SU-DHL-6 (cell line): ENCODE measurements at regions not wholly inside any gene's neighbourhood (a gene's known extent, or its start where the extent isn't known, plus 50 kb on each side); places are given as distances from the start of the nearest gene placed in this dataset.

Experiments used
- H2AFZ ChIP-seq: fragments of 200-600 bp; sonication (generic); 2 replicates; pipeline ENCODE4 v1.6.1; 2014; ENCODE audit warnings: low read depth, mild to moderate bottlenecking, moderate library complexity, mixed read lengths, antibody characterized with exemption, low read length; ENCODE audit not compliant: severe bottlenecking
- H3F3A ChIP-seq: fragments of 200-600 bp; shearing (Covaris generic); 2 replicates; pipeline ENCODE4 v1.6.0; 2016; ENCODE audit warnings: antibody characterized with exemption, mild to moderate bottlenecking; ENCODE audit not compliant: insufficient read depth
- H3K27ac ChIP-seq: fragments of 200-600 bp; sonication (generic); 2 replicates; pipeline ENCODE4 v1.5.1; 2016; ENCODE audit warnings: low read depth, mild to moderate bottlenecking, low read length, moderate library complexity, mixed read lengths
- H3K27me3 ChIP-seq: fragments of 200-600 bp; sonication (generic), shearing (Covaris generic); 2 replicates; pipeline ENCODE4 v1.6.0; 2014; ENCODE audit warnings: mild to moderate bottlenecking, low read length
- H3K36me3 ChIP-seq: fragments of 200-600 bp; sonication (generic); 2 replicates; pipeline ENCODE4 v1.6.1; 2014; ENCODE audit warnings: mild to moderate bottlenecking, low read length, mixed read lengths
- H3K4me2 ChIP-seq: fragments of 300-600, 200-600 bp; shearing (Covaris generic), sonication (generic); 2 replicates; pipeline ENCODE4 v1.6.0; 2014; ENCODE audit warnings: low read length, low read depth, mild to moderate bottlenecking; ENCODE audit not compliant: poor library complexity, severe bottlenecking
- H3K4me3 ChIP-seq: fragments of 200-600 bp; sonication (generic); 2 replicates; pipeline ENCODE4 v1.5.1; 2014; ENCODE audit warnings: antibody characterized with exemption, low read length, mild to moderate bottlenecking, mixed read lengths; ENCODE audit not compliant: insufficient read depth, poor library complexity, severe bottlenecking
- H3K79me2 ChIP-seq: fragments of 200-600 bp; sonication (generic); 2 replicates; pipeline ENCODE4 v1.6.1; 2014; ENCODE audit warnings: mild to moderate bottlenecking, low read length, moderate library complexity; ENCODE audit not compliant: insufficient read depth
- H3K9ac ChIP-seq: fragments of 200-600 bp; sonication (generic); 2 replicates; pipeline ENCODE4 v1.7.0; 2014; ENCODE audit warnings: mild to moderate bottlenecking, low read length
- H3K9me2 ChIP-seq: fragments of 200-600 bp; sonication (generic); replicated peaks from 2 replicates; pipeline ENCODE4 v1.6.1; 2014; ENCODE audit warnings: low read length; ENCODE audit not compliant: insufficient read depth
- H3K9me3 ChIP-seq: fragments of 200-600 bp; sonication (generic); 2 replicates; pipeline ENCODE4 v1.6.1; 2014; ENCODE audit warnings: low read length, mixed read lengths; ENCODE audit not compliant: insufficient read depth
- H4K20me1 ChIP-seq: fragments of 200-600 bp; sonication (generic); 2 replicates; pipeline ENCODE4 v1.6.1; 2014; ENCODE audit warnings: low read depth, mild to moderate bottlenecking, antibody characterized with exemption, low read length, moderate library complexity, mixed read lengths
- EZH2phosphoT487 ChIP-seq: fragments of 200-600 bp; sonication (generic), shearing (Covaris generic); conservative IDR thresholded peaks from 2 replicates; pipeline ENCODE4 v1.6.1; 2018; ENCODE audit warnings: mild to moderate bottlenecking, antibody characterized with exemption, low read length, moderate library complexity, mixed read lengths
- TF ChIP-seq, protein P1 (sequence below): fragments of 200-600 bp; sonication (generic); IDR thresholded peaks from one replicate; pipeline ENCODE4 v1.5.1; 2017; ENCODE audit warnings: antibody characterized with exemption, mild to moderate bottlenecking, low read length, moderate library complexity; ENCODE audit not compliant: insufficient read depth, poor library complexity, severe bottlenecking

DNA sequence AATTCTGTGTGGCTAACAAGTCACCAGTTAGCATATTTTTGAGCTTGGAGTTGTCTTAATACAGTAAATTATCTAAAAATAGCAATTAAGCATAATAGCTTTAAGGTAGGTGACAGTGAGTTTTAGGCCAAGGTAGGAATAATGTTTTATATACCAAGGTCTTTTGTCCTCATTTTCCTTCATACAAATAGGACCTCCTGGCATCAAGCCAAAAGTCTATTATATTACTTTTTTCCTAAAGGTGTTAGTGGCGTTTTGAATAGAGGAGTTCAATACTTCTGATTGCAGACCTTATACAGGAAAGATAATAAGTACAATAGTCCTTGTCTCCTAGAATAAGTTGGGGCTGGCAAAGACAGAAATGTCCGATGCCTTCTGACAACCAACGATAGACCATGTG, 2277.7 kb downstream of the TP53TG3F start:
- Histone ChIP-seq H3K27ac (no peak overlapping the region), H3K4me2 (no peak overlapping the region), H3K4me3 (no peak overlapping the region), H3F3A (no peaks in the 10 kb centered on the region), H3K79me2 (no peaks in the 10 kb centered on the region), H3K36me3 (no peaks in the 10 kb centered on the region), H3K27me3 (no peaks in the 10 kb centered on the region), H3K9ac (no peak overlapping the region), H2AFZ (no peak overlapping the region), H4K20me1 (no peaks in the 10 kb centered on the region), H3K9me2 (no peaks in the 10 kb centered on the region), H3K9me3 (no peaks in the 10 kb centered on the region)
- TF ChIP-seq, protein P1, sequence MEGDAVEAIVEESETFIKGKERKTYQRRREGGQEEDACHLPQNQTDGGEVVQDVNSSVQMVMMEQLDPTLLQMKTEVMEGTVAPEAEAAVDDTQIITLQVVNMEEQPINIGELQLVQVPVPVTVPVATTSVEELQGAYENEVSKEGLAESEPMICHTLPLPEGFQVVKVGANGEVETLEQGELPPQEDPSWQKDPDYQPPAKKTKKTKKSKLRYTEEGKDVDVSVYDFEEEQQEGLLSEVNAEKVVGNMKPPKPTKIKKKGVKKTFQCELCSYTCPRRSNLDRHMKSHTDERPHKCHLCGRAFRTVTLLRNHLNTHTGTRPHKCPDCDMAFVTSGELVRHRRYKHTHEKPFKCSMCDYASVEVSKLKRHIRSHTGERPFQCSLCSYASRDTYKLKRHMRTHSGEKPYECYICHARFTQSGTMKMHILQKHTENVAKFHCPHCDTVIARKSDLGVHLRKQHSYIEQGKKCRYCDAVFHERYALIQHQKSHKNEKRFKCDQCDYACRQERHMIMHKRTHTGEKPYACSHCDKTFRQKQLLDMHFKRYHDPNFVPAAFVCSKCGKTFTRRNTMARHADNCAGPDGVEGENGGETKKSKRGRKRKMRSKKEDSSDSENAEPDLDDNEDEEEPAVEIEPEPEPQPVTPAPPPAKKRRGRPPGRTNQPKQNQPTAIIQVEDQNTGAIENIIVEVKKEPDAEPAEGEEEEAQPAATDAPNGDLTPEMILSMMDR: no peak
- no peak for TF ChIP-seq EZH2phosphoT487

DNA sequence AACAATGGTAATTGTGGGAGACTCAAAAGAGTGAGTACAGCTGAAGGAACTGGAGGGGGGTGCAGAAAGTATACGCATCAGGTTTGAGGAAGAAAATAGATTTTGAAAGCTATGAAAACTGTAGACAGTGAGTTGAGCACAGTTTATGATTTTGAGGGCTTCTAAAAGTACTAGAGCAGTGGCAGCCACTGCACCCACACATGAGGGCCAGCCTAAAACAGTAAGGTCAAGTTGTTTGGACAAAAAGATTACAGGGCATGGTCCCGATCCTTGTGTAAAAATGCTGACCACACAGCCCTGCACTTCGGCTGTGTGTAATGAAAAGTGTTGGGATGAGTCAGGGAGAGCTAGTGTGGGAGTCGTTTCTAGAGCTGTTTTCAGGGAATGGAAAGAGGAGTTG, 2282.1 kb downstream of the TP53TG3F start:
- Histone ChIP-seq H3K36me3 (no peaks in the 10 kb centered on the region), H3K4me2 (no peak overlapping the region), H3K9me3 (peaks cover 4% of the 10 kb centered on the region; the same call in 1 of the 2 replicates), H4K20me1 (no peaks in the 10 kb centered on the region), H2AFZ (no peak overlapping the region), H3K9me2 (no peaks in the 10 kb centered on the region), H3F3A (no peaks in the 10 kb centered on the region), H3K79me2 (no peaks in the 10 kb centered on the region), H3K9ac (no peak overlapping the region), H3K27me3 (no peaks in the 10 kb centered on the region), H3K27ac (no peak overlapping the region), H3K4me3 (no peak overlapping the region)
- TF ChIP-seq, protein P1: no peak
- no peak for TF ChIP-seq EZH2phosphoT487

DNA sequence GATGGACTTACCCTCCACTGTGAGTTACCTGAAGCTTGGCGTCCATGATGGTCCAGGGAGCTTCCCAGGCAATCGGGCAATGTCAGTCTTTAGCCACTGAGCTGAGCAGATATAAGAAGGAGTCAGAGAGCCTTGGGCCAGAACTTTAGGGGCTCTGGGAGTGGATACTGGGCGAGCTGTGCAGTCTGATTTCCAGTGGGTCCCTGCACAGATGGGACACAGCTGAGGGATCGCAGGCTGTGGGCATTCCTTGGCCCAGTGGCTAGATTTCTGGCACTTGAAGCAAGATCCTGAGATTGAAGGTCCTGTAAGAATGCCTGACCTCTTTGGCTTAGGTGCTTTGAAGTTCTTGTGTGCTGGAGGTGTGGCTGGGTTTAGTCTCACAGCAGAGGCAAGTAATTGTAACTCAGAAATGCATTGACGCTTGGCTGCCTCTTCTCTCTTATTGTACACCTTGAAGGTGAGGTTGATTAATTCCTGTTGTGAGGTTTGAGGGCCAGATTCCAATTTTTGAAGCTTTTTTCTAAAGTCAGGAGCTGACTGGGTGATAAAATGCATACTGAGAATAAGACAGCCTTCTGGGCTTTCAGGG, 2283.8 kb downstream of the TP53TG3F start:
- no peaks in the 10 kb centered on the region for H3K27me3 ChIP-seq
- H3K9me2 ChIP-seq: no peaks in the 10 kb centered on the region
- H3K4me3 ChIP-seq: no peak overlapping the region
- no peak overlapping the region for H3K9ac ChIP-seq
- TF ChIP-seq, protein P1: no peak
- no peak for TF ChIP-seq EZH2phosphoT487
- H3K27ac ChIP-seq: no peak overlapping the region
- no peak overlapping the region for H2AFZ ChIP-seq
- H3K4me2 ChIP-seq: no peak overlapping the region
- H3K79me2 ChIP-seq: no peaks in the 10 kb centered on the region
- H3F3A ChIP-seq: no peaks in the 10 kb centered on the region
- no peaks in the 10 kb centered on the region for H4K20me1 ChIP-seq
- peaks cover 4% of the 10 kb centered on the region; the same call in 1 of the 2 replicates for H3K9me3 ChIP-seq
- no peaks in the 10 kb centered on the region for H3K36me3 ChIP-seq
